ENCODE measurements at regions not wholly inside any gene's neighbourhood (a gene's known extent, or its start where the extent isn't known, plus 50 kb on each side); places are given as distances from the start of the nearest gene placed in this dataset.

GRCh38 chr5:4065472-4066320 lies 470.1 kb downstream of the IRX1 start:
- DNase-seq (ENCODE audit: low read depth in 2 of 2) = no peak

- no peak for DNase-seq (ENCODE audit: low read depth in 2 of 2)
These were observed 472.5 kb downstream of the IRX1 start for GRCh38 chr5:4068171-4068570.

- no peak for DNase-seq (ENCODE audit: low read depth in 2 of 2)
These were observed 482.9 kb downstream of the IRX1 start for GRCh38 chr5:4078544-4078943.

- no peak for DNase-seq (ENCODE audit: low read depth in 2 of 2)
These were observed 484.2 kb downstream of the IRX1 start for GRCh38 chr5:4079831-4080230.

GRCh38 chr5:4080370-4080769 lies 484.7 kb downstream of the IRX1 start:
- no peak for DNase-seq (ENCODE audit: low read depth in 2 of 2)

GRCh38 chr5:4081059-4081458 lies 485.4 kb downstream of the IRX1 start:
- no peak for DNase-seq (ENCODE audit: low read depth in 2 of 2)

- DNase-seq (ENCODE audit: low read depth in 2 of 2) = no peak
These were observed 485.8 kb downstream of the IRX1 start for GRCh38 chr5:4081466-4081865.

GRCh38 chr5:4082966-4083564 lies 487.4 kb downstream of the IRX1 start:
- no peak for DNase-seq (ENCODE audit: low read depth in 2 of 2)

- DNase-seq (ENCODE audit: low read depth in 2 of 2) = no peak
These were observed 488.1 kb downstream of the IRX1 start for GRCh38 chr5:4083591-4084337.

GRCh38 chr5:4086081-4086480 lies 490.4 kb downstream of the IRX1 start:
- no peak for DNase-seq (ENCODE audit: low read depth in 2 of 2)

- no peak for DNase-seq (ENCODE audit: low read depth in 2 of 2)
These were observed 491.5 kb downstream of the IRX1 start for GRCh38 chr5:4087110-4087509.

- DNase-seq (ENCODE audit: low read depth in 2 of 2) = no peak
These were observed 493.5 kb downstream of the IRX1 start for GRCh38 chr5:4089087-4089486.

- no peak for DNase-seq (ENCODE audit: low read depth in 2 of 2)
These were observed 497.6 kb downstream of the IRX1 start for GRCh38 chr5:4093236-4093635.

- no peak for DNase-seq (ENCODE audit: low read depth in 2 of 2)
These were observed 498.3 kb downstream of the IRX1 start for GRCh38 chr5:4093970-4094369.

GRCh38 chr5:4095918-4096630 lies 500.4 kb downstream of the IRX1 start:
- no peak for DNase-seq (ENCODE audit: low read depth in 2 of 2)

GRCh38 chr5:4097199-4097598 lies 501.6 kb downstream of the IRX1 start:
- no peak for DNase-seq (ENCODE audit: low read depth in 2 of 2)

- DNase-seq (ENCODE audit: low read depth in 2 of 2) = no peak
These were observed 502.6 kb downstream of the IRX1 start for GRCh38 chr5:4098226-4098625.

GRCh38 chr5:4099386-4099785 lies 503.8 kb downstream of the IRX1 start:
- DNase-seq (ENCODE audit: low read depth in 2 of 2) = no peak

GRCh38 chr5:4100739-4101138 lies 505.1 kb downstream of the IRX1 start:
- no peak for DNase-seq (ENCODE audit: low read depth in 2 of 2)

- DNase-seq (ENCODE audit: low read depth in 2 of 2) = no peak
These were observed 505.6 kb downstream of the IRX1 start for GRCh38 chr5:4101189-4101588.

GRCh38 chr5:4104831-4105597 lies 509.4 kb downstream of the IRX1 start:
- DNase-seq (ENCODE audit: low read depth in 2 of 2) = no peak
